MCF 10A (cell line): ENCODE measurements at regions not wholly inside any gene's neighbourhood (a gene's known extent, or its start where the extent isn't known, plus 50 kb on each side); places are given as distances from the start of the nearest gene placed in this dataset.

Experiments
- BruUV-seq: library from RNA; stranded (reverse); fragments of 400-500 nt; replicated peaks from 2 replicates; lab custom pipeline; 2021; lab: Mats Ljungman, UMichigan
- CTCF ChIA-PET: fragments of 300-600 bp; sonication (Branson Sonifier 250); formaldehyde crosslinking; extraction: SDS; loops from one replicate; lab custom pipeline; 2021; ENCODE audit warnings: antibody characterized with exemption, inconsistent platforms; lab: Yijun Ruan, JAX
- POLR2A ChIA-PET: fragments of 300-600, 350-650 bp; sonication (Branson Sonifier 250); formaldehyde crosslinking; extraction: SDS; loops from one replicate; lab custom pipeline; 2020; ENCODE audit warnings: antibody characterized with exemption, inconsistent platforms; lab: Yijun Ruan, JAX
- DNase-seq: peaks from one replicate; pipeline ENCODE4 v3.0.0-alpha.2; 2018; ENCODE audit not compliant: unreplicated experiment
- H3K27ac Mint-ChIP-seq: one replicate; pipeline ENCODE4 v1.8.0; 2022; ENCODE audit warnings: mild to moderate bottlenecking, low read depth, mixed read lengths; ENCODE audit not compliant: unreplicated experiment
- H3K27me3 Mint-ChIP-seq: one replicate; pipeline ENCODE4 v1.8.0; 2022; ENCODE audit warnings: mixed read lengths; ENCODE audit not compliant: insufficient read depth, unreplicated experiment
- H3K36me3 Mint-ChIP-seq: one replicate; pipeline ENCODE4 v1.8.0; 2022; ENCODE audit warnings: mild to moderate bottlenecking, moderate library complexity, mixed read lengths; ENCODE audit not compliant: insufficient read depth, unreplicated experiment
- H3K4me1 Mint-ChIP-seq: one replicate; pipeline ENCODE4 v1.8.0; 2022; ENCODE audit warnings: mixed read lengths; ENCODE audit not compliant: insufficient read depth, unreplicated experiment
- H3K4me3 Mint-ChIP-seq: one replicate; pipeline ENCODE4 v1.8.0; 2022; ENCODE audit warnings: mild to moderate bottlenecking, moderate library complexity, mixed read lengths; ENCODE audit not compliant: unreplicated experiment
- H3K9me3 Mint-ChIP-seq: one replicate; pipeline ENCODE4 v1.8.0; 2022; ENCODE audit warnings: mixed read lengths; ENCODE audit not compliant: unreplicated experiment
- intact Hi-C: fragments of 100-400 bp; cut with micrococcal nuclease; formaldehyde crosslinking; loops from 2 replicates; pipeline ENCODE4 v1.14.1; 2022
- TF ChIP-seq, protein P1 (sequence below): fragments of 200-600 bp; IDR thresholded peaks from one replicate; pipeline ENCODE4 v1.8.0; 2022; ENCODE audit warnings: antibody characterized with exemption, mild to moderate bottlenecking; ENCODE audit not compliant: unreplicated experiment

DNA sequence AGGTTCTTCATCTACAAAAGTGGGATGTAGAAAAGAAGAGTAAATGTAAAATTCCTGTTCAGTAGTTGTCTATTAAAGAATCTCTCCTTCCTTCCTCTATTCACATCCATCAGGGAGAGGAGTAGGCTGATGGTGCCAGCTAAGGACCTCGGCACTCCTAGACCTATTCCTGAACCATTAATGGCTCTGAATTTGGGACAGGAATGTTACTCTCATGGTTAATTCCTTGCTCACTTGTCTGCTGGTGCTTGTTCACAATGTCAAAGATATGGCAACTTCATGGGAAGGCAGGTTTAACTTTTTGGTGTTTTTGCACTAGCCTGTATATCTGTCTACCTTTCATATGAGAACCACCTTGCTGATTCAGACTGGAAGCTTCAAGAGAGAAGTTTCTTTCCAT is 206.6 kb downstream of the DAD1 start:
- CTCF ChIA-PET, result interaction anchor here (1.1 to 7.8 kb wide), 5 partner anchors 8 to 89 kb away, joined by 4 to 80 read pairs (median 15); no protein-coding TSS in a partner anchor
- TF ChIP-seq, protein P1, sequence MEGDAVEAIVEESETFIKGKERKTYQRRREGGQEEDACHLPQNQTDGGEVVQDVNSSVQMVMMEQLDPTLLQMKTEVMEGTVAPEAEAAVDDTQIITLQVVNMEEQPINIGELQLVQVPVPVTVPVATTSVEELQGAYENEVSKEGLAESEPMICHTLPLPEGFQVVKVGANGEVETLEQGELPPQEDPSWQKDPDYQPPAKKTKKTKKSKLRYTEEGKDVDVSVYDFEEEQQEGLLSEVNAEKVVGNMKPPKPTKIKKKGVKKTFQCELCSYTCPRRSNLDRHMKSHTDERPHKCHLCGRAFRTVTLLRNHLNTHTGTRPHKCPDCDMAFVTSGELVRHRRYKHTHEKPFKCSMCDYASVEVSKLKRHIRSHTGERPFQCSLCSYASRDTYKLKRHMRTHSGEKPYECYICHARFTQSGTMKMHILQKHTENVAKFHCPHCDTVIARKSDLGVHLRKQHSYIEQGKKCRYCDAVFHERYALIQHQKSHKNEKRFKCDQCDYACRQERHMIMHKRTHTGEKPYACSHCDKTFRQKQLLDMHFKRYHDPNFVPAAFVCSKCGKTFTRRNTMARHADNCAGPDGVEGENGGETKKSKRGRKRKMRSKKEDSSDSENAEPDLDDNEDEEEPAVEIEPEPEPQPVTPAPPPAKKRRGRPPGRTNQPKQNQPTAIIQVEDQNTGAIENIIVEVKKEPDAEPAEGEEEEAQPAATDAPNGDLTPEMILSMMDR, result no peak
- POLR2A ChIA-PET, result no interaction called here

DNA sequence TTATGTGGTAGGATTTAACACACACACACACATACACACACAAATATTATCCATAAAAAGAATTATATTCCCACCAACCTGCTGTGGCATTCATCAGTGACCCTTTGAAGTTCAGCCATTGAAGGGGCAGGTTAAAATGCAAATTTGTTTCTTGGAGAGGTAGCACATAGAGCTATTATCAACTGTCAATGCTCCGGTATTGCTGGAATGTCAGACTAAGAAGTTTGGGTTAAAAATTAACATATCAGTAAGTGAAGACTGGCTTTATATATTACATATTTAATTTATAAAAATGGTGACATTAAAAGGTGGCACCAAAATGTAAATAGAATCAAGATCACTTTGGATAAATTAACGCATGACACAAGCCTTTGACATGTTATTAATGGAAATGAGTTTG is 207.3 kb downstream of the DAD1 start:
- H3K27me3 Mint-ChIP-seq, result peaks cover 18% of the 10 kb centered on the region
- H3K36me3 Mint-ChIP-seq, result peaks cover 6% of the 10 kb centered on the region
- BruUV-seq, result no TSS peak
- TF ChIP-seq, protein P1, result no peak
- no peaks in the 10 kb centered on the region for H3K4me1 Mint-ChIP-seq
- H3K9me3 Mint-ChIP-seq, result no peaks in the 10 kb centered on the region
- no peak overlapping the region for H3K27ac Mint-ChIP-seq
- H3K4me3 Mint-ChIP-seq, result no peak overlapping the region
- CTCF ChIA-PET, result interaction anchor here (0.9 to 7.8 kb wide), 8 partner anchors 8 to 271 kb away, joined by 3 to 80 read pairs (median 5); no protein-coding TSS in a partner anchor
- DNase-seq, result no peak
- intact Hi-C loops, result no loop called here
- POLR2A ChIA-PET, result interaction anchor here (0.7 kb wide), 1 partner anchor 178 kb away, joined by 4 read pairs; no protein-coding TSS in a partner anchor

More for the DNA sequence above, 206.6 kb downstream of the DAD1 start:
- DNase-seq, result no peak
- intact Hi-C loops, result no loop called here
- BruUV-seq, result no TSS peak
- Mint-ChIP-seq H3K36me3 (peaks cover 6% of the 10 kb centered on the region), H3K9me3 (no peaks in the 10 kb centered on the region), H3K4me3 (no peak overlapping the region), H3K27me3 (peaks cover 12% of the 10 kb centered on the region), H3K27ac (no peak overlapping the region), H3K4me1 (no peaks in the 10 kb centered on the region)

DNA sequence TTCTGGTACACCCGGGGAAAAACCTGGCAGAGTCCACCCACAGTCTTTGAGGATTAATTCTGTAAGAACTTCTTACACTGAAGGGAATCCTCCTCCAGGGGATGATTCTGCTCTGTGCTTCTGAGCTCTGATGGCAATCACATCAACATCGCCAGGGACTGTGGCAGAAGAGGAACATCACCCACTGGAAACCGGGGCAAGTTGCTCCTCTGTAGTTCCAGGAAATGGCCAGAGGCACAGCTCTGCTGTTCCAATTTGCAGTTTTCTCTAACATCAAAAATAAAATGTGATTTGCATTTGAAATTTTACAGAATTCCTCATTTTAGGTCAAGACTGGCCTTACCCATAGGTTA is 207.6 kb downstream of the DAD1 start:
- Mint-ChIP-seq H3K27me3 (peaks cover 20% of the 10 kb centered on the region), H3K9me3 (no peaks in the 10 kb centered on the region), H3K4me3 (no peak overlapping the region), H3K36me3 (peaks cover 6% of the 10 kb centered on the region), H3K4me1 (no peaks in the 10 kb centered on the region), H3K27ac (peak overlapping the region; percentile 35)
- DNase-seq, result no peak
- TF ChIP-seq, protein P1, result no peak
- no TSS peak for BruUV-seq
- POLR2A ChIA-PET, result interaction anchor here (0.7 to 0.8 kb wide), 2 partner anchors 62 to 178 kb away, joined by 3 to 4 read pairs; no protein-coding TSS in a partner anchor
- CTCF ChIA-PET, result interaction anchor here (0.8 to 7.8 kb wide), 8 partner anchors 9 to 271 kb away, joined by 3 to 80 read pairs (median 5); no protein-coding TSS in a partner anchor
- intact Hi-C loops, result no loop called here

DNA sequence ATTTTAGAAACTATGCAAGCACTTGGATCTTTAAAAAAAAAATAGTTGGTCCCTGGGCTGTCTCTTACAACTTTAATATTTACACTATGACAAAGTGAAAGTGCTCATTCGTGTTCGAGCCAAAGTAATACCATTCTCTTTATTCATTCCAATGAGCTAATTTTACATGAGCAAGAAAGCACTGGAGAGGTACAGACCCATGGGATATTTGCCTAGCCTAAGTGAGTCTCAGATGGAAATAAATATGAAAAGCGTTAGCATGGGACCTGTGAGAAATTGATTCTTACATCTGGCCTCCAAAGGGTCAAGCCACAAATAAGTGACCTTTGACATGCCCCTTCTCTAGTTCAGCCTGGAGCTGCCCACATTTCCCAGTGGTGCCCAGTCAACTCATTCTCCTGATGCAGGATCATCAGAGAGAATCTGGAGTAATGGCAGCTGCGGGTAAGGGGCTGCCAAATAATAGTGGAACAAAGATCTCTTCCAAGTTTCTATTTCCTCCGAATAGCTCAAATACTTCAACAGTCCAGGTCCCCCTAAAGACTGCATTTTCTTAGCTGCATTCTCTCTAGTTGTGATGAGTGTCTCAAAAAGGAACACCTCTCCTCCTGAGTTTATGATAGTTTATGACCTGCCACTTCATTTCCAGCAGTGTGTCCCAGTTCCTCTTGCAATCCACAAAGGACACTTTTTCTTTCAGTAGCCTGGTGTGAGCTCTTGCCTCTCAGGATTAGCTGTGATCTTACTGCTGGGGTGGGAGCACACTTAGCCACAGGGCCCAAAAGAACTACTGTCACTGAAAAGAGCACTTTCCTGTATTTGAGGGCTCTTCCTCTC is 208.2 kb downstream of the DAD1 start:
- no peak for DNase-seq
- peaks cover 20% of the 10 kb centered on the region for H3K27me3 Mint-ChIP-seq
- peak overlapping the region; percentile 35 for H3K27ac Mint-ChIP-seq
- TF ChIP-seq, protein P1, result no peak
- H3K4me1 Mint-ChIP-seq, result no peaks in the 10 kb centered on the region
- no peak overlapping the region for H3K4me3 Mint-ChIP-seq
- POLR2A ChIA-PET, result interaction anchor here (0.7 to 0.8 kb wide), 2 partner anchors 62 to 179 kb away, joined by 3 to 4 read pairs; no protein-coding TSS in a partner anchor
- intact Hi-C loops, result no loop called here
- CTCF ChIA-PET, result interaction anchor here (0.6 to 7.8 kb wide), 17 partner anchors 9 to 342 kb away, joined by 3 to 80 read pairs (median 3); no protein-coding TSS in a partner anchor
- no TSS peak for BruUV-seq
- peaks cover 6% of the 10 kb centered on the region for H3K36me3 Mint-ChIP-seq
- no peaks in the 10 kb centered on the region for H3K9me3 Mint-ChIP-seq
